ENCODE measurements at regions not wholly inside any gene's neighbourhood (a gene's known extent, or its start where the extent isn't known, plus 50 kb on each side); places are given as distances from the start of the nearest gene placed in this dataset.

DNA sequence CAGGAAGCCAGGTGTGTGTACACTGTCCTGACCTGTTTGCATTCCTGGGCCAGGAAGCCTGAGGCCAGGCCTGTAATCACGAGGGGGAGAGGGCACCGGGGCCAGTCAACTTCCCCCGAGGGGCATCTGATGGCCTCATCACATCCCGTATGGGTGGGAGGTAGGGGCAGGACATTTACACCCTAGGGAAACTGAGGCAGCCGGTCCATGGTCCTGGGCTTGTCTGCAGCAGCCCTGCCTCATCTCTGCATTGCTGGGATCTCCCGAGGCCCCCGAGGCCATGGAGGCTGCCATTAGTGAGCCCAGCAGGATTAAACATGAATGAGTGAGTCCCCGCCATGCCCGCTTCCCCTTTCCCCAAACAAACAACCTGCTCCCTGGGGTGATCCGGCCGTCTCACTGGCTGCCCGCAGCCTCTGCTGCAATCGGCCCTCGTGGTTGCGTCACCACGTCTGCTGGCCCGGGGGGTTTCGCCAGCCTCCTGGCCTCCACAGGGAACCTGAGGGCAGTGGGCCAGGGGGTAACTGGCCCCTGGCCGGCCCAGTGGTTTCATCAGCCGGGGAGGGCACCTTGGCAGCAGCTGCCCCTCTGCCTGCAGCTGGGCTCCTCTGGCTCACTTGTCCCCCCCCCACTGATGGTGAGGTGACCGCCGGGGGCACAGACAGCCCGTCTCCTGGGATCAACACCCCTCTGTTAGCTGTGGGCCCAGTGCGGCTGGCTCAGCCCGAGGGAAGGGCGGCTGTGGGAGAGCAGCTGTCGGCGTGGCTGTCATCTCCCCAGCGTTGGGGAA lies 88.3 kb upstream of the GSE1 start:
- no peak for DNase-seq (ENCODE audit: low spot score)
- no peak for TF ChIP-seq CTCF (IDR thresholded peaks at IDR 0.05; ENCODE audit: extremely low read depth, insufficient read depth, missing control alignments)
- in situ Hi-C loops (cut with MboI; ENCODE audit: low pct_unique_long_range_greater_than_20kb, low sequenced_read_pairs, unreplicated experiment), result no loop called here

GRCh38 chr16:85525420-85526184 lies 87.5 kb upstream of the GSE1 start:
- in situ Hi-C loops (cut with MboI; ENCODE audit: low pct_unique_long_range_greater_than_20kb, low sequenced_read_pairs, unreplicated experiment), result no loop called here

GRCh38 chr16:85526185-85526974 lies 86.7 kb upstream of the GSE1 start:
- in situ Hi-C loops (cut with MboI; ENCODE audit: low pct_unique_long_range_greater_than_20kb, low sequenced_read_pairs, unreplicated experiment), result no loop called here
- DNase-seq (ENCODE audit: low spot score), result no peak
- no peak for TF ChIP-seq CTCF (IDR thresholded peaks at IDR 0.05; ENCODE audit: extremely low read depth, insufficient read depth, missing control alignments)

More at GRCh38 chr16:85525420-85526184, 87.5 kb upstream of the GSE1 start:
- no peak for TF ChIP-seq CTCF (IDR thresholded peaks at IDR 0.05; ENCODE audit: extremely low read depth, insufficient read depth, missing control alignments)
- no peak for DNase-seq (ENCODE audit: low spot score)

DNA sequence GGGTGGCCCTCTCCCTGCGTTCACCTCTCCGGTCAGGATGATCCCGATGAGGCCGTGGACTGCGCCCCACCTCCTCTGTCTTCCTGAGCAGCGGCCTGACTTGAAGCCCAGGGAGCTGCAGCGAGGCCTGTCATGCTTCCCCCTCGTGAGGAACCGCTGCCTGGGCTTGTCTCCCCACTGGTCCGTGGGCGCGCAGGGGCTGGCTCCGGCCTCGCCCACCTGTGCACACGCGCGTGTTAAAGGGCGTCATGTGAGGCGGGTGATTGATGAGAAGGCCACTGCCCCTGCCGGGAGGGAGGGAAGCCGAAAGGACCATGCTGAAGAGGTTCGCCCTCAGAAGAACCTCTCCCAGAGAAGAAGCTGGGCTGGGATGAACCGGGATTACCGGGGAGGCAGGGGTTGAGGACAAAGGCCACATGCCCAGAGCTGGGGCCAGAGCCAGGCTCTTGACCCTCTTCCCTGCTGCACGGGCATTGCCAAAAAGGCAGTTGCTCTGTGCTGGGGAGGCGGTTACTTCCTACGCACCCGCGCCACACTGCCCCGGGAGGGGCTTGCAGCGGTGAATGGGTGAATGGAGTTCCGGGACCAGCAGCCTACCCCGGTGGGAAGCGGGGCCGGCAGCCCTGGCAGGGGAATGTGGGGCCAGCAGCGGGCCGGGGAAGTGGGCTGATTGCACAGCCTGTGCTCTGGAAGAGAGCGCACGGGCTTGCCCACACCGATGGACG lies 85.9 kb upstream of the GSE1 start:
- no peak for DNase-seq (ENCODE audit: low spot score)
- TF ChIP-seq CTCF (IDR thresholded peaks at IDR 0.05; ENCODE audit: extremely low read depth, insufficient read depth, missing control alignments), result no peak
- in situ Hi-C loops (cut with MboI; ENCODE audit: low pct_unique_long_range_greater_than_20kb, low sequenced_read_pairs, unreplicated experiment), result no loop called here

DNA sequence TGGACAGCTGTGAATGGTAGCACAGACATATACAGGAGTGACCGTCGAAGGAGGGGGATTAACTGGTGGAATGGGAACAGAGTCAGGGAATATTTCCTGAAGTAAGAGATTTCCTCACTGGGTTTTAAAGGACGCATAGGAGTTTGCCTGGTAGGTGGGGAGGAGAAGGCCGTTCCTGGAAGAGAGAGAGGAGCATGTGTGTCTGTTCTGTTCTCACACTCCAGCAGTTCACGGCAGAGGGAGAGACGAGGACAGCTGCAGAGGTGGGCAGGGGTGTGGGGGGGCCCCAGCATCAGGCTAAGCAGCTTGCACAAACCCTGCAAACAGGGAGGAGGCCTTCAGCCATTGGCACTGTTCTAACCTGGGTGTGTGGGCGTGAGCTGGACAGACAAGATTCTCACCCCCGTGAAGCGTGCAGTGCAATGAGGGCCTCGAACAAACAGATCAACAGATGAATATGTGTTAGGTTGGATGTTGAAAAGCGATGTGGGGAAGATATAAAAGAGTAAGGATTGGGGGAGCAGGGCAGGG lies 85.3 kb upstream of the GSE1 start:
- in situ Hi-C loops (cut with MboI; ENCODE audit: low pct_unique_long_range_greater_than_20kb, low sequenced_read_pairs, unreplicated experiment), result no loop called here
- no peak for TF ChIP-seq CTCF (IDR thresholded peaks at IDR 0.05; ENCODE audit: extremely low read depth, insufficient read depth, missing control alignments)
- DNase-seq (ENCODE audit: low spot score), result no peak
